Cerebellar cortex (tissue), 1 donor: ENCODE measurements at regions not wholly inside any gene's neighbourhood (a gene's known extent, or its start where the extent isn't known, plus 50 kb on each side); places are given as distances from the start of the nearest gene placed in this dataset.
A peak's percentile ranks its signal among the peaks of the same experiment; 100 is the strongest.
"Not testable (repeated sequence)": the region's sequence is repeated elsewhere in the genome, so short reads cannot be mapped to it uniquely, and the experiment has no call there.

Source experiments
- DNase-seq: peaks from one replicate; pipeline ENCODE4 v3.0.0-alpha.2; 2015; ENCODE audit warnings: low spot score

DNA sequence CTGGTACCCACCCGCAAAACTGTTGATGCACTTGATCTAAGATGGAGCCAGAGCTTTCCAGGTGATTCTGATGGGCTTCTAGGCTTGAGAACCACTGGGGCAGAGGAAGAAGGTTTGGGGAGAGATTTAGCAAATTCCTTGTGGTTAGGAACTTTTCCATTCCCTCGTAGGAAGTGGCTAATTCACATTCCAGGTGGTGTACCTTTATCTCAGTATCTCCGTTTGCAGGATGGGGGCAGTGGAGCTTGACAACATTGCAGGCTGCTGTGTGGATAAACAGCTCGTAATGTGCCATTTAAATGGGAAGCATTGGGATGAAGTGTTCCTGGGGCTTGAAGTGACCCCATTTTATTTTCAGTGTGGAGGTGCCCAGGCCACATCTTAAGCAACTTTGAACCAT, 172.9 kb upstream of the IL12B start:
- no peak for DNase-seq

DNA sequence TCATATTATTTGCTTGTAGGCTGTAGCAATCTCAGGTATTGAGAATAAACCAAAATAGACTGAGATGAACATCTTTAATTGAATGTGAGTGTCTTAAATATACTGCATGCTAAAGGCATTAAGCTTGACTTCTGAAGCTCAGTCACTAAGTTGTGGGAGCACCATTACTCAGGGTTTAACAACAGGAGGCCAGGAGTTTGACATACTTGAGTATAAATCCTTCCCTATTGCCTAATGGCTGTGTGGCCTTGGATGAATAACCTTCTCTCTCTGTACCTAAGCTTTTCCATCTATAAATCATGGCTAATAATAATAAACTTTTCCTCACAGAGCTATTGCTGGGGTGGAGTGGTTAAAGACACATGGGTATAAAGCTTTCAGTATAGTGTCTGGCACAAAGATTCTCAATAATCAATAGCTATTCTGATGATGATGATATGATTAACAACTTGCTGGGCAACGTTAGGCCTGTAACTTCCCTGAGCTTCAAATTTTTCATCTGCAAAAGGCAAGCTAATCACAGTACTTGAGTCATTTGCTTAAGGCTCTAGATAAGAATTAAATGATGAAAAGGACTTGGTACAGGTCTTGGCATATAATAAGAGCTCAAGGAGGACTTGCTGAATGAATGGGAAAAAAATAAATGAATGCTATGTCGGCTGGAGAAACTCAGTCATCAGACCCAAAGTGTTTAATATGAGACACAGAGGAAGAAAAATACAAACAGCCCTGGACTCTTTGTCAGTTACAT, 174.0 kb upstream of the IL12B start:
- no peak for DNase-seq

DNA sequence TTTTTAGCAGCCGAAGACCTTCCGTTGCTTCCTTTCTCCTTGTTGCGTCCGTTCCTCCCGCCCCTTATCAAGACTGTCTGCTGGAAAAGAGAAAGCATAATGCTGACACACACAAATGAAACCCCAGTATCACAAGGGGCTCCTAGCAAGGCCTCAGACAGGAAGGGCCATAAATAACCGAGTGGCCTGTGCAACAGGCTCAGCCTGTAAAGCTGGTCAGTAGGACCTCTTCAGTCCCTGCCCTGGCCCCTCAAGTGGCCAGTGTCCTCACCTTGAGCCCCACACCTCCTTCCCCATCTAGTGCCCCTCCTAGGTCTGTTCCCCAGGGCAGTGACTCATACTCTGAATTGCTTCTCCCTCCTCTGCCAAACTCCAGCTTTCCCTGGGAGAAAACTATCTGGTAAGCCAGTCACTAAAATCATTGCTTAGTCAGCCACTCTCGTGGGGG, 174.6 kb upstream of the IL12B start:
- DNase-seq: no peak

DNA sequence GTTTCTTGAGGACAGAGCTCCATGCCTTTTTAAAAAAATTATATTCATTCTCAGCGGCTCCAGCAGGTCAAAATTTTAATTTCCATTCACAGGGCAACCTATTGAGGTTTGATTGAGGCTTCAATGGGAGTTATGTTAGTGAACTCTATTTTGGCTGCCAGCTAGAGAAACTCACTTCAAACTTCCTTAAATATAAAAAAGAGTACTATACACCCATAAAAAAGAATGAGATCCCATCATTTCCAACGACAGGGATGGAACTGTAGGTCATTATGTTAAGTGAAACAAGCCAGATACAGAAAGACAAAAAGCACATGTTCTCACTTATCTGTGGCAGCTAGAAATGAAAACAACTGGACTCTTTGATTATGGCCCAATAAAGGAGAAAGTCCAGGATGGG, 176.8 kb upstream of the IL12B start:
- no peak for DNase-seq

DNA sequence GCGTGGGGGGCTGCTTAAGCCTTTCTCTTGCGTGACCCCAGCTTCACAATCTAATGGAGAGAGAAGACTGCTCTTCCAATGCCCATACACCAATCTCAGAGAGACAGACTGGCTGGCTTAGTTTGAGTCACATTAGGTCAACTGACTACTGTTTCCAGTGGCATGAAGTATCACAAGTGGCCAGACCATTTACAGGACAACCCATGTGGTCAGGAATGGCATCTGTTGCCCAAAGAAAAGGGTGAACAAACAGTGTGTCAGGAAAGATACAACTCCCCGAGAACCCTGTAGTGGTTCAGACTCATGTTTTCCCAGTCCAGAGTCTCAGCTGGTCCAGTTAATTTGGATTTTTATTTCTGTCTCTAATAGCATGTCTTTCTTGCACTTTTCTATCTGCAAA, 177.4 kb upstream of the IL12B start:
- DNase-seq: no peak

DNA sequence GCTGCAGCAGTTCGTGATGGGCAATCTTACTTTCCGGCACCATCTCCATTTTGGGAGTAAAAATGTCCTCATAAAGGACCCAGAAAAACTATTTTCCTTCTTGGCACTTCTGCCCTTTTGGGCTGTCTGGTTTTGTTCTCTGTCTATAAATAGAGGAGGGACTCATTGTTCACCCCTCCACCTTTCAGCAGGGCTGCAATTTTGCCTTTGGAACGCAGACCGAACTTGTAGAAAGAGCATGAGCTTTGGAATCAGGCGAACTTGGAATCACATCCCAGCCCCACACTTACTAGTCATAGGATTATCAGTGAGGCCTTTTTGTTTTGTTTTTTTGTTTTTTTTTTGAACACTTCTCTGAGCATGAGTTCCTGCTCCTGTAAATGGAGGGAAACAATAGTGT, 178.1 kb upstream of the IL12B start:
- DNase-seq: no peak

DNA sequence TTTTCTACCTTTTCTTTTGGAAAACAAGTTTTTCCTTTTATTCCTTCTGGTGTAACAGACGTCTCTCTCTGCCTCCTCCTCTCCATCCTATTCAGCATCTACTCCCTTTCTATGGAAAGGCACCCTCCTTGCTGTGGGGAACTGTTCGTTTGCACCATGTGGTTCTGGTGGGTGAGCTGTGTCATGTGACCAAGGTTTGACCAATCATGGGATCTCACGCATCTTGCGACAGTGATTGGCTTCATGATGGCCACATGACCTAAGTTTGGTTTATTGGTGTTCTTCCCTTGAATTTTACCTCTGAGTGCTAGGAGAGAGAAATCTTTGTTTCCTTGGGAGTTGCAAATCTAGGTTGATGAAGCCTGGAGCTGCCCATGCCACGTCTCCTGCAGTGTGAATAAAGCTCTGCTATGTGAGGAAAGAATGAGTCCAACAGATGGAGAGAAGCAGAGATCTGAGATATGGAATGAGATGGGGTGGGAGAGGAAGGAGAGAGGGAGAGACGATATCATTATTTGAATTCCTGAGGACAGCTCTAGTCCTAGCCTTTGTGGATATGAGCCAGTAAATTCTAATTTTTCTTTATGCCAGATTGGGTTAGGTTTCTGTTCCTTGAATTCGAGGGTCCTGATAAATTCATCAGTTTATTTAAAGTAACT, 178.8 kb upstream of the IL12B start:
- no peak for DNase-seq

DNA sequence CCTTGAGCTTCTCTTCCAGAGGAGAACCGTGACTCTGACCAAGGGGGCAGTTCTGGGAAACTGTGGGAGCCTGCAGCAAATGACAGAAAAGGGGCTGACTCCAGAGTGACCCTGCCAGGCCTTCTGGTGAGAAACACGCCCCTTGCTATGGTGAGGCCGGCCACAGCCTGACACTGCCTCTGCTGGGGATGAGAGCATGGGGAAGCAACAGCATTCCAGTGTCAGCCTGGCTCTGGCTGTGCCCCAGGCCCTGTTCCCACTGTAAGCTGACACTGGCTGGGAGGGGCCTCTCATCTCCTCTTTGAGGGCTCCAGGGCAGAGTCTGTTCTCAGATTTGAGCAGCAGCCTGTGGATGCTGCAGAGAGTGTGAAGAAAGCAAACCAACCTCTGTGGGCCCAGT, 180.0 kb upstream of the IL12B start:
- no peak for DNase-seq

DNA sequence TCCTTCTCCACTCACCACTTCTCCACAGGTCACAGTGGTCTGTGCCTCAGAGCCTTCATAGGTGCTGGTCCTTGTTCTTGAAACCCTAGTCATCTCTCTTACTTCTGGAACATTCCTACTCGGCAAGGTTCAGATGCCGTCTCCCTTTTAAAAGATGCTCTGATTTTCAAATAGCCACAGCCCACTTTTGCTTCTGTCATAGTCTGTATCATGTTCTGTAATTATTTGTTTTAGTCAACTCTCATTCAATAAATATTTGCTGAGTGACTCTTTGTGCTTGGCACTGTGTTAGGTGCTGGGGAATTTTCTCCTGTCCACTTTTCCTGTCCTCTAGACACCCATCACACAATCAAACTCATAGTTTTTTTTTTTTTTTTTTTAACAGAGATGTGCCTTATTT, 181.3 kb upstream of the IL12B start:
- no peak for DNase-seq

DNA sequence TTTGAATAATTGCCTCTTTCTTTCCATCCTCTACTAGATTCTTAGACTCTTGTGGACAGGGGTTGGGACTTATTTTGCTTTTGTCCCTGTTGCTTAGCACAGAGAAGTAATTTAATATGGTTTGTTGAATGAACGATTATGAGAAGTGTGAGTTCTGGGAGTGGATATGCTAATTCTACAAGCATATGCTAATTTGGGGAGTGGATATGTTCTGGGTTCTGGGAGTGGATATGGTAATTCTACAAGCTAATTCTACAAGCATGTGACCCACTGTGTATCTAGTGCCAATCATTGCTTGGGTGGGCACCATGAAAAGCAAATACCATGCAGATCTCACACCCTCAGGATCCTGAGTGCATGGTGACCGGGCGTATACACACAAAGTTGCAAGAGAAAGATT, 181.8 kb upstream of the IL12B start:
- no peak for DNase-seq

DNA sequence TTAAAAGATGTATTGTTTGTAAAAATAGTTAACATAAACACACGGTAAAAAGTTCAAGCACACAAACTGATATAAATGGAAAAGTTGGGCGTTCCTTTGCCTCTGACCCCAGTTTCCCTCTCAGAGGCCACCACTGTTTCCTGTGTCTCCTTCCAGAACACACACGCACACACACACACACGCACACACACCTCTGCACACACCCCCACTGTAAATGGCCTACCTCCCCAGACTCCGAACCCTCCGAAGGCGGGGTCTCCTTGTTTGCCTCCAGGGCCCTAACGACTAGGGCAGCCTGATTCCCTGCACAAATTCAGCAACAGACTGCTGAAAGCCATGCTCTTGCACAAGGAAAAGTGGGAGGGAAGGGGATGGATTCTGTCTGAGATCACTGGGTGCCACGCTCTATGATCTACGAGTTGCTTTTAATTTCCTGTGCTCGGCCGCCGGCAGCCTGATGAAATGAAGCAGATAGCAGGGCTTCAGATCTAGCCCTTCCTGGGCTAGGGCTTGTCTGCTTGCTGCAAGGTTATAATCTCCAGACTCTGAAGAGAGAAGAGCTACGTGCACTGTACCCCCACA, 184.0 kb upstream of the IL12B start:
- no peak for DNase-seq

DNA sequence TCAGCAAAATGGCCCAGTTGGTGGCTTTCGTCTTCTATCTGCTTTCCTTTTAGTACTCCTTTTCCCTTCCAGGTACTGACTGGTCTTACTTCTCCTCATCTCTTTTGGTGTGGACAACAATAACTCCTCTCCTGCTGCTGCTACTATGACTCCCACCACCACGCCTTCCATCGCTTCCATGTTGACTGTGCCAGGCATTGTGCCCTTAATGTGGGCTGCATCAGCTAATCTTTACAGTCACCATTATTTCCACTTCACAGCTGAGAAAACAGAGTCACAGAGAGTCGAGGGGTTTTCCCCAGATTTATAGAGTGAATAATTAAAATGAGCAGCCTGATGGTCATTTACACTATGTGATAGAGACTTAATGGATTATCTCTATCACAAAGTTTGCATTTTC, 184.9 kb upstream of the IL12B start:
- no peak for DNase-seq

DNA sequence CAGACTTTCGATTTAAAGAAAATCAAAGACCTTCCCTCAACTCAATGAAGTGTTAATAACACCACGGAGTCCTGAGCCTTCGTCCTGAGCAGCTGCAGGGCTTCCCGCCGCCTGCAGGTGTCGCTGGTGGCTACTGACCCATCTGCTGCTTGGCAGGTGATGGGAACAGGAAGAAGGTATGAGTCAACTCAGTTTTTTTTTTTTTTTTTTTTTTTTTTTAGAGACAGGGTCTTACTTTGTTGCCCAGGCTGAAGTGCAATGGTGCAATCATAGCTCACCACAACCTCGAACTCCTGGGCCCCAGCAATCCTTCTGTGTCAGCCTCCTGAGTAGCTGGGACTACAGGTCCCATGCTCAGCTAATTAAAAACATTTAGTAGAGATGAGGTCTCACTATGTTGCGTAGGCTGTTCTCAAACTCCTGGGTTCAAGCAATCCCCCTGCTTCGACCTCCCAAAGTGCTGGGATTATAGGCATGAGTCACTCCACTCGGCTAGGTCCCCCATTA, 185.7 kb upstream of the IL12B start:
- DNase-seq: peak; percentile 42

DNA sequence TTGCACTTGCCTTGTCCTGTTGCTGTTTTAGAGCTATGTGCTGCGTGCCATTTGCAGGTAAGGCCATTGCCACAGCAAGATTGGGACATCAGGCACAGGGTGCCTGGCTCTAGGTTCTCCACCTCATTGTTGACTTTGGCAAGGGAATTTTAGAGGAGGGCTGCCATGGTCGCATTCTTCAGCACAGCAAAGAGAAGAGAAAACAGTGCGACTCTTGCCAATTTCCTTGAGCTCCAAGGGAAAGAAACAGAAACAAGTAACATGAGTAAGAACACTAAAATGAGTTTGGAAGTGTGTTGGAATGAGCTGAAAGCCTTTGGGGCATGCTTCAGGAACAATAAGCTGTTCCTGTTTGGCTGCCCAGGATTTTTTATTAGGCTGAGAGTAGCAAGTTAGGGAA, 188.1 kb upstream of the IL12B start:
- DNase-seq: no peak

DNA sequence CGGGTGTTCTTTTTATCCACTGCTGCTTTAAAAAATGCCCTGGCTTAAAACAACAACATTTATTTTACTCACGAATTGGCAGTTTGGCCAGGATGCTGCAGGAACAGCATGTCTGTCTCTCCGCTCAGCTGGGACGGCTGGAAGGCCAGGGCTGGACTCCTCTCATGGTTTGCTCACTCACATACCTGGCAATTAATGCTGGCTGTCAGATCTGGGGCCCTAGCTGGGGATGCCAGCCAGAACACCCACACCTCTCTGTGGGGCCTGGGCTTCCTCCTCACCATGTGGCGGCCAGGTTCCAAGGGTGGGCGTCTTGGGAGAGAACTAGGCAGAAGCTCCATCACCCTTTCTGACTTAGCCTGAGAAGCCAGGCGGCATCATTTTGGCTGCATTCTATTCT, 189.1 kb upstream of the IL12B start:
- DNase-seq: no peak

DNA sequence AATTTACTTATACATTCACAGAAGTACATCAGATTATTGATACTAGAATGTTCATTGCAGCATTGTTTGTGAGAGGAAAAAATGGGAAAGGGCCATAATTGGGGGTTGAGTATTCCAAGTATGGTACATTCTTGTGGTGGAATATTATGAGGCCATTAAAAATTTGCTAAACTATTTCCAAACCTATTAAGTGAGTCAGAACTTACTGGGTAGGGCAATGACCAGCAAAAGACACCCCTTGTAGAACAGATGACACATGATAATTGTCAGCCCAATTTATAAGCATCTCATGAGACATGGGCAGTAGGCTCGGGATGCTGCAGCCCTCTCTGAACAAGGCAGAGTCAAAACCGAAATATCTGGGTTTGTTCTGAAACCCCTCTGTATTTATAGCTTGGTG, 192.6 kb upstream of the IL12B start:
- no peak for DNase-seq

DNA sequence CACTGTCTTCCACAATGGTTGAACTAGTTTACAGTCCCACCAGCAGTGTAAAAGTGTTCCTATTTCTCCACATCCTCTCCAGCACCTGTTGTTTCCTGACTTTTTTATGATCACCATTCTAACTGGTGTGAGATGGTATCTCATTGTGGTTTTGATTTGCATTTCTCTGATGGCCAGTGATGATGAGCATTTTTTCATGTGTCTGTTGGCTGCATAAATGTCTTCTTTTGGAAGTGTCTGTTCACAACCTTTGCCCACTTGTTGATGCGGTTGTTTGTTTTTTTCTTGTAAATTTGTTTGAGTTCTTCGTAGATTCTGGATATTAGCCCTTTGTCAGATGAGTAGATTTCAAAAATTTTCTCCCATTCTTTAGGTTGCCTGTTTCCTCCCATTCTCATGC, 194.0 kb upstream of the IL12B start:
- not testable (repeated sequence) for DNase-seq

DNA sequence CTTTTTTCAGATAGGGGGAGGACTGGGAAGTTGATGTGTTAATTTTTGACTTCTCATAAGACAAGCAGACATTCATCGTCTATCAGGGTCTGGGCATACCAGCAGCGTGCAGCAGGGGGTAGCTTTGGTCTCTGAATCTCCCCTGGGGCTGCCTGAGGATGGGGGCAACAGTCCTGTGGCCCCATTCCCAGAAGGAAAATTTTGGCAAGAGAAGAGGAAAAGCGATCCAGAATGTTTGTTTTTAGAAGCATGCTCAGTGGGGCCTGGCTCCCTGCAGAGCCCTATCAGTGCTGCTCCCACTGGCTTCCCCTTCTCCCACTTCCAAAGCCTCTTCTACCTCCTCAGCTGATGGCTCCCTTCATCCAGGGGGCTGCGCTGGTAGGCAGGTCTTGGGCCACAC, 194.8 kb upstream of the IL12B start:
- DNase-seq: no peak

DNA sequence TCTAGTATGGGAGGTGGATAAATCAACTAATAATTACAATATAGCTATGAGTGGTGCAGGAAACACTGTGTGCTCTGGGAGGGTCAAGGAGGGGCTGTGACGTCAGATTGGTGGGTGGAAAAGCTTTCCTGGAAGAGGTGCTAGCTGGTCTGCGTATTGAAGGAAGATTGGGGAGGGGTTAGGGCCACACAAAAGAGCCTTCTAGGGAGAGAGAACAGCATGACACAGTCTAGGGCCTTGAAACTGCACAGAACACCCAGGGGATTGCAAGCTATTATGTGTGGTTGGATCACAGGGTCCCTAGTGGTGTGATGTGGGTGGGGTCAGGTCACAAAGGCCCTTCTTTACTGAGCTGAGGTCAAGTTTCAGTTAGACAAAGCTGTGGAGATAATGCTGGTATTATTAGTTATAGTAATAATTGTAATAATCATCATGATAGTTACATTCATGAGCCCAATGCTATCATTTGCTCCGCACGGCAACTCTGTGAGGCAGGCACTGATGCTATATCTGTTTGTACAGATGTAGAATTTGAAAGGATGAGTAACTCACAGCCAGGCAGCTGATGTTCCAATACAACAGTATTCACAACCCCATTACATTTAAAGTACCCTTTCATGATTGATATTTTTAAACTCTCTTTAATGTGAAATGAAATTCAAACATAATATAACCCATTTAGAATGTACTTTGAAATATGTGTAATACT, 197.4 kb upstream of the IL12B start:
- DNase-seq: no peak

DNA sequence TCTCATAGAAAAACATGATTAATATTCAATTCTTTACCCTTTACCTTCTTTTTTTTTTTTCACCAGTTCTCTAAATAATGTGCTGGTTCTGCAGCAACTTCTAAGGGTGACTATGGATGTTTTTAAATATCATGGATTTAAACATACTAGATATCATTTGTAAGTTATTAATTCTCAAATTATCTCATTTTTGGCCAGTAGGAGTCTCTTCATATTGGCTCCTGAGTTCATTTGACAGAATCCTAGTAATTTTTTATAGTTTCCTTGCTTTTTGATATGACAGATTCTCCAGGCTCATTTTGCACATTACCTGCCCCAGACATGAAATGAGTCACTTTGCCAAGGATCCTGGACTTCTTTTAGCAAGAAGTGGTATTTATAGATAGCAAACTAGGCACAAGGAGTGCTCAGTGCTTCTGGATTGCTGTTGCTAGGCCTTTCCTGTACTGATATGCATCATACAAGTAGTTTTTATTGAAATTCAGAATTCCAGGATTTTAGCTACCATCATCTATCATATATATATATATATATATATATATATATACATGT, 201.3 kb upstream of the IL12B start:
- DNase-seq: no peak

DNA sequence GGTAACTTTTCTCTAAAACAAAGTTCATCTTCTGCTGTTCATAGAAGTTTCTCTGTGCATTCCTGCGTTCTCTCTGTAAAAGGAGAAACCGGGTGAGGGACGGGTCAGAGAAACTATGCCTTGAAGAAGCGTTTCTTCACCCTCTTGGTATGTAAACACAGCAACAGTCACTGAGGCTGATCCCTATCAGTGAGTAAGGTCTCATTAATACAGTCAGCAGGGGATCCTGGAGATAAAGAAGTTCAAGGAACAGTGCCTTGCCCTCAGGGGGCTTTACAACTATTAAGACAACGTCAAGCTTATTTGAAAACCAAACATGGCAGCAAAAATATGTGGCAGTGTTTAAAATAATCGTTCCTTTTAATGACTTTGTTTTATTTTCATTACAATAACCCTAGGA, 202.9 kb upstream of the IL12B start:
- no peak for DNase-seq

DNA sequence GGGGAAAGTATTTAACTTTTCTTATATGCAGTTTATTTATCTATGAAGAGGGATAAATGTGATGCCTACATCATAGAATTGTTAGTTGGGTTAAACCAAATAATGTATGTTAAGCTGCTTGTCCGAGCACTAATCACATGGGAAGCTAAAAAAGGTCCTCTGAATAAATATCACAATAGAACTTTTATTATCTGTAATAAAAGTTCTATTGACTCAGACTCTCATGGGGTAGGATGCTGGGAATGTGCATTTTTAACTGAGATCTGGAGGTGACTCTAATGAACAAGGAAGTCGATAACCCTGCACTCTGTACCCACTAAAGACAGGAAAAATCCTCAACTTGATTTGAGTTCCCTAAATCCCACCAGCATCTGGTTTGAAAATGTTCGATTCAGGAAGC, 205.9 kb upstream of the IL12B start:
- no peak for DNase-seq
